ENCODE measurements at regions not wholly inside any gene's neighbourhood (a gene's known extent, or its start where the extent isn't known, plus 50 kb on each side); places are given as distances from the start of the nearest gene placed in this dataset.

GRCh38 chr4:41400296-41400695 lies 137.7 kb upstream of the LIMCH1 start:
- Histone ChIP-seq H3K9me2 (replicated peaks; ENCODE audit: low read length) (no peaks in the 10 kb centered on the region), H3K79me2 (ENCODE audit: low read length) (peaks cover 6% of the 10 kb centered on the region; the same call in 1 of the 2 replicates), H4K20me1 (ENCODE audit: low read length) (no peaks in the 10 kb centered on the region), H3K27ac (ENCODE audit: low read length) (no peak overlapping the region), H3K9ac (ENCODE audit: low read length) (no peak overlapping the region), H3K27me3 (ENCODE audit: low read length) (no peaks in the 10 kb centered on the region), H3K4me1 (ENCODE audit: insufficient read depth, low read length) (no peaks in the 10 kb centered on the region), H3F3A (ENCODE audit: low read length, unreplicated experiment) (no peaks in the 10 kb centered on the region), H3K36me3 (ENCODE audit: low read depth, low read length) (no peaks in the 10 kb centered on the region), H2AFZ (ENCODE audit: low read length) (no peak overlapping the region), H3K4me2 (ENCODE audit: low read length) (no peak overlapping the region), H3K4me3 (ENCODE audit: low read length) (no peak overlapping the region), H3K9me3 (ENCODE audit: low read length) (no peaks in the 10 kb centered on the region)
- ChIA-PET POLR2A (ENCODE audit: unreplicated experiment) (no interaction called here), CTCF (no interaction called here)
- ATAC-seq, result no peak
- DNase-seq, result no peak
- intact Hi-C loops (cut with micrococcal nuclease), result no loop called here
- BruUV-seq (replicated peaks), result no TSS peak
- no peak for TF ChIP-seq CTCF (conservative IDR thresholded peaks at IDR 0.05; ENCODE audit: low read depth, low read length)
- TF ChIP-seq EZH2 (IDR thresholded peaks at IDR 0.05; ENCODE audit: low read length, unreplicated experiment), result no peak
- TF ChIP-seq EZH2phosphoT487 (IDR thresholded peaks at IDR 0.05; ENCODE audit: borderline replicate concordance, low read length), result no peak

- no peak overlapping the region for H3K4me3 ChIP-seq (ENCODE audit: low read length)
- peaks cover 21% of the 10 kb centered on the region for H3K4me1 ChIP-seq (ENCODE audit: insufficient read depth, low read length)
- no peak for TF ChIP-seq CTCF (conservative IDR thresholded peaks at IDR 0.05; ENCODE audit: low read depth, low read length)
- TF ChIP-seq EZH2 (IDR thresholded peaks at IDR 0.05; ENCODE audit: low read length, unreplicated experiment), result no peak
- TF ChIP-seq EZH2phosphoT487 (IDR thresholded peaks at IDR 0.05; ENCODE audit: borderline replicate concordance, low read length), result no peak
- H3K4me2 ChIP-seq (ENCODE audit: low read length), result no peak overlapping the region
- no peaks in the 10 kb centered on the region for H3K9me3 ChIP-seq (ENCODE audit: low read length)
- no peak overlapping the region for H3K9ac ChIP-seq (ENCODE audit: low read length)
- DNase-seq, result no peak
- no peaks in the 10 kb centered on the region; the same call in 1 of the 2 replicates for H3K79me2 ChIP-seq (ENCODE audit: low read length)
- intact Hi-C loops (cut with micrococcal nuclease), result no loop called here
- H3K9me2 ChIP-seq (replicated peaks; ENCODE audit: low read length), result no peaks in the 10 kb centered on the region
- POLR2A ChIA-PET (ENCODE audit: unreplicated experiment), result interaction anchor here (0.6 kb wide), 1 partner anchor 151 kb away, joined by 5 read pairs; no protein-coding TSS in a partner anchor
- CTCF ChIA-PET, result no interaction called here
- no TSS peak for BruUV-seq (replicated peaks)
- no peaks in the 10 kb centered on the region for H4K20me1 ChIP-seq (ENCODE audit: low read length)
- no peak for ATAC-seq
- H3K27ac ChIP-seq (ENCODE audit: low read length), result no peak overlapping the region
- no peaks in the 10 kb centered on the region for H3F3A ChIP-seq (ENCODE audit: low read length, unreplicated experiment)
- H2AFZ ChIP-seq (ENCODE audit: low read length), result no peak overlapping the region
- no peaks in the 10 kb centered on the region for H3K27me3 ChIP-seq (ENCODE audit: low read length)
- no peaks in the 10 kb centered on the region for H3K36me3 ChIP-seq (ENCODE audit: low read depth, low read length)
Measured at GRCh38 chr4:41405464-41406112, 132.4 kb upstream of the LIMCH1 start.

GRCh38 chr4:41406113-41406516 lies 131.8 kb upstream of the LIMCH1 start:
- no TSS peak for BruUV-seq (replicated peaks)
- CTCF ChIA-PET, result interaction anchor here (0.6 kb wide), 1 partner anchor 1114 kb away, joined by 3 read pairs; no protein-coding TSS in a partner anchor
- Histone ChIP-seq H3K27ac (ENCODE audit: low read length) (no peak overlapping the region), H2AFZ (ENCODE audit: low read length) (no peak overlapping the region), H3K4me2 (ENCODE audit: low read length) (no peak overlapping the region), H4K20me1 (ENCODE audit: low read length) (no peaks in the 10 kb centered on the region), H3K27me3 (ENCODE audit: low read length) (no peaks in the 10 kb centered on the region), H3K9me3 (ENCODE audit: low read length) (no peaks in the 10 kb centered on the region), H3K4me3 (ENCODE audit: low read length) (no peak overlapping the region), H3K79me2 (ENCODE audit: low read length) (no peaks in the 10 kb centered on the region; the same call in 1 of the 2 replicates), H3K9ac (ENCODE audit: low read length) (no peak overlapping the region), H3K36me3 (ENCODE audit: low read depth, low read length) (no peaks in the 10 kb centered on the region), H3K9me2 (replicated peaks; ENCODE audit: low read length) (no peaks in the 10 kb centered on the region), H3K4me1 (ENCODE audit: insufficient read depth, low read length) (peaks cover 21% of the 10 kb centered on the region), H3F3A (ENCODE audit: low read length, unreplicated experiment) (no peaks in the 10 kb centered on the region)
- DNase-seq, result no peak
- no peak for ATAC-seq
- intact Hi-C loops (cut with micrococcal nuclease), result no loop called here
- TF ChIP-seq EZH2 (IDR thresholded peaks at IDR 0.05; ENCODE audit: low read length, unreplicated experiment) (no peak), EZH2phosphoT487 (IDR thresholded peaks at IDR 0.05; ENCODE audit: borderline replicate concordance, low read length) (no peak), CTCF (conservative IDR thresholded peaks at IDR 0.05; ENCODE audit: low read depth, low read length) (no peak)
- POLR2A ChIA-PET (ENCODE audit: unreplicated experiment), result interaction anchor here (0.6 kb wide), 1 partner anchor 150 kb away, joined by 5 read pairs; no protein-coding TSS in a partner anchor

Measured in PC-3 (cell line).